ENCODE measurements at regions not wholly inside any gene's neighbourhood (a gene's known extent, or its start where the extent isn't known, plus 50 kb on each side); places are given as distances from the start of the nearest gene placed in this dataset.

DNA sequence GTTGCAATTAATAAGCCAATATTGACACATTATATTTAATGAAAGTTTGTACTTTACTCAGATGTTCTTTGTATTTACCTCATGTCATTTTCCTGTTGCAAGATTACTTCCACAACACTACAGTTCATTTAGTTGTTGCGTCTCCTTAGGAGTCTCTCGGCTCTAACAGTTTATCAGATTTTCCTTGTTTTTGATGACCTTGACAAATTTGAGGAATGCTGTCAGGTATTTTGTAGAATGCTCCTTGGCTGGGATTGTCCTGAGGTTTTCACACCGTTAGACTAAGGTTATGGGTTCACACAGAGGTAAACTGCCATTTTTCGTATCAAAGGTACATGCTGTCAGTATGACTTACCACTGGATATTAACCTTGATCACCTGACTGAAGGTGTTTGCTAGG lies 416.6 kb upstream of the TNP1 start:
- Histone ChIP-seq H3K9ac (ENCODE audit: low read length in 5 of 5) (no peak overlapping the region), H3K27me3 (ENCODE audit: control insufficient read depth in 5 of 5, insufficient read depth in 4 of 5, low read length in 5 of 5) (no peaks in the 10 kb centered on the region), H3K4me3 (ENCODE audit: low read depth in 1 of 5, low read length in 5 of 5) (no peak overlapping the region), H3K4me1 (ENCODE audit: control insufficient read depth in 5 of 5, insufficient read depth in 5 of 5, low read length in 5 of 5) (peaks cover 0 to 26% (median 22%) of the 10 kb centered on the region in 5 donors), H3K9me3 (ENCODE audit: control insufficient read depth in 5 of 5, low read length in 5 of 5) (no peaks in the 10 kb centered on the region), H3K36me3 (ENCODE audit: control insufficient read depth in 5 of 5, insufficient read depth in 5 of 5, low read length in 5 of 5) (no peaks in the 10 kb centered on the region), H3K27ac (ENCODE audit: low read depth, low read length) (no peak overlapping the region)

DNA sequence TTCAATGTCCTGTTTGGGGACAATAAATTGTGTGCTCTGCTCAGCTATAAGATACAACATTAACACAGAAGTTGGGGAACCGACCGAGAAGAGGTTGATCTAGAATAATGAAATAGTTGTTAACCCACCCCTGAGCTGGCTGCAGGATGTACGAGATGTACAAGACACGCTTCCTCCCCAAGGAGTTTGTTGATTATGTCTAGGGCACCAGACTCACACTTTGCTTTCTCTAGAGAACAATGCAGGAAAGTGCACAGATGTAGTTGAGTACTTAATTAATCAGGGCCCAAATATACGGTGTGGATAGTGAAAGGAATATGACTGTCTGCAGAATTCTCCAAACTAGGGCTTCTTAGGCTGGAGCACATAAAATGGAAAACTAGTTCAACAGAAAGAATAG lies 415.2 kb upstream of the TNP1 start:
- Histone ChIP-seq H3K9ac (ENCODE audit: low read length in 5 of 5) (no peak overlapping the region), H3K4me3 (ENCODE audit: low read depth in 1 of 5, low read length in 5 of 5) (no peak overlapping the region), H3K4me1 (ENCODE audit: control insufficient read depth in 5 of 5, insufficient read depth in 5 of 5, low read length in 5 of 5) (peaks cover 0 to 28% (median 22%) of the 10 kb centered on the region in 5 donors), H3K36me3 (ENCODE audit: control insufficient read depth in 5 of 5, insufficient read depth in 5 of 5, low read length in 5 of 5) (no peaks in the 10 kb centered on the region), H3K9me3 (ENCODE audit: control insufficient read depth in 5 of 5, low read length in 5 of 5) (no peaks in the 10 kb centered on the region), H3K27ac (ENCODE audit: low read depth, low read length) (no peak overlapping the region), H3K27me3 (ENCODE audit: control insufficient read depth in 5 of 5, insufficient read depth in 4 of 5, low read length in 5 of 5) (peaks cover 0 to 2% (median 0%) of the 10 kb centered on the region in 5 donors)

DNA sequence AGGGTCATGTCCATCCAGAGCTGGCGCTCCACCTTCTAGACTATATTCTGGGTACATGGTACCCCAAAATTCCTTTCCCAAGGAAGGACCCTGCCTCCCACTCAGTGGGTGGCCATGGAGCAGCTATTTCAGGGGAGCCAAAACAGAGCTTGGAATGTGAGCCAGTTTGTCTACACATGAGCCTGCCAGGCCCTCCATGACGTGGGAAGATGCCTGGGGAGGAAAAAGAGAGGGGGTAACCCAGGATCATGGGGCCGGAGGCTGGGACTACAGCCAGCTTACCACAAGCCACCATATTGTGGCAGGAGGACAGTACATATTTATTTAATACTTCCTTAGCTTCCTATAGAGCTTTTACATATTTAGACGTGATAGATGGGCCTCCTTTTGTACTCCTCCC lies 414.7 kb upstream of the TNP1 start:
- Histone ChIP-seq H3K9me3 (ENCODE audit: control insufficient read depth in 5 of 5, low read length in 5 of 5) (no peaks in the 10 kb centered on the region), H3K4me3 (ENCODE audit: low read depth in 1 of 5, low read length in 5 of 5) (no peak overlapping the region), H3K27ac (ENCODE audit: low read depth, low read length) (no peak overlapping the region), H3K36me3 (ENCODE audit: control insufficient read depth in 5 of 5, insufficient read depth in 5 of 5, low read length in 5 of 5) (no peaks in the 10 kb centered on the region), H3K4me1 (ENCODE audit: control insufficient read depth in 5 of 5, insufficient read depth in 5 of 5, low read length in 5 of 5) (peaks cover 3 to 28% (median 25%) of the 10 kb centered on the region in 5 donors), H3K9ac (ENCODE audit: low read length in 5 of 5) (no peak overlapping the region), H3K27me3 (ENCODE audit: control insufficient read depth in 5 of 5, insufficient read depth in 4 of 5, low read length in 5 of 5) (peaks cover 0 to 5% (median 1%) of the 10 kb centered on the region in 5 donors)

DNA sequence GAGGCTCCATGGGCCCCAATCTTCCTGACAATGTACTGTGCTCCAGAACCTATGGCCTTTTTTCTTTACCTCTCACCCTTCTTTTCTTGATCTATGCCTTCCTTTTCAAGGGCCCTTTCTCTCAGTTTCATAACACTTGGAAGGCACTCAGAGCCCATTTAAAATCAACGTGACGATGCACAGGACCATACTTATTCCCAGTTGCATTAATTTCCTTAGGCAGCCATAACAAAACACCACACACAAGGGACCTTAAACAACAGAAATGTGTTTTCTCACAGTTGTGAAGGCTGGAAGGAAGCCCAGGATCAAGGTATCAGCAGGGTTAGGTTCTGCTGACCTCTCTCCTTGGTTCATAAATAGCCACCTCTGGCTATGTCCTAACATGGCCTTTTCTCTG lies 414.0 kb upstream of the TNP1 start:
- no peak overlapping the region for H3K27ac ChIP-seq (ENCODE audit: low read depth, low read length)
- H3K9me3 ChIP-seq (ENCODE audit: control insufficient read depth in 5 of 5, low read length in 5 of 5) = no peaks in the 10 kb centered on the region
- H3K27me3 ChIP-seq (ENCODE audit: control insufficient read depth in 5 of 5, insufficient read depth in 4 of 5, low read length in 5 of 5) = peaks cover 0 to 8% (median 2%) of the 10 kb centered on the region in 5 donors
- H3K9ac ChIP-seq (ENCODE audit: low read length in 5 of 5) = no peak overlapping the region
- peaks cover 3 to 21% (median 18%) of the 10 kb centered on the region in 5 donors for H3K4me1 ChIP-seq (ENCODE audit: control insufficient read depth in 5 of 5, insufficient read depth in 5 of 5, low read length in 5 of 5)
- H3K36me3 ChIP-seq (ENCODE audit: control insufficient read depth in 5 of 5, insufficient read depth in 5 of 5, low read length in 5 of 5) = no peaks in the 10 kb centered on the region
- no peak overlapping the region for H3K4me3 ChIP-seq (ENCODE audit: low read depth in 1 of 5, low read length in 5 of 5)

DNA sequence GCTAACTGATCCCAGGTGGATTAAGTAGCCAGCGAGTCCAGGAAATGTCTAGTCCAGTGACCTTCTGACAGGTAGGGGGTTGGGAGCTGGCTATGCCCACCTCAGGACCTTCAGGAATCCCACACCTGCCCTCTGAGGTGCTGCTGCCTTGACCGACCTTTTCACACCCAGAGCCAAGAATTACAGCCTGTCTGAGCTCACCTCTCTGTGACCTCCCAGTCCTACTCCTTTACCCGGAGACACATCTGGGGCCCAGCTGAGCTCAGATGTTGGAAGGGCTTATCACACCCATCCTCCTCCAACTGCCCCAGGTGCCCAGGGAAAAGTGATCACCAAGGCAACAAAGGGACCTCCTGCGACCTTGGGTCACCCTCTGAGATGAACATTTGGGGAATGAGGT lies 413.3 kb upstream of the TNP1 start:
- Histone ChIP-seq H3K4me1 (ENCODE audit: control insufficient read depth in 5 of 5, insufficient read depth in 5 of 5, low read length in 5 of 5) (peaks cover 3 to 20% (median 17%) of the 10 kb centered on the region in 5 donors), H3K36me3 (ENCODE audit: control insufficient read depth in 5 of 5, insufficient read depth in 5 of 5, low read length in 5 of 5) (no peaks in the 10 kb centered on the region), H3K27ac (ENCODE audit: low read depth, low read length) (no peak overlapping the region), H3K4me3 (ENCODE audit: low read depth in 1 of 5, low read length in 5 of 5) (no peak overlapping the region), H3K27me3 (ENCODE audit: control insufficient read depth in 5 of 5, insufficient read depth in 4 of 5, low read length in 5 of 5) (peaks cover 0 to 8% (median 2%) of the 10 kb centered on the region in 5 donors), H3K9me3 (ENCODE audit: control insufficient read depth in 5 of 5, low read length in 5 of 5) (no peaks in the 10 kb centered on the region), H3K9ac (ENCODE audit: low read length in 5 of 5) (no peak overlapping the region)

DNA sequence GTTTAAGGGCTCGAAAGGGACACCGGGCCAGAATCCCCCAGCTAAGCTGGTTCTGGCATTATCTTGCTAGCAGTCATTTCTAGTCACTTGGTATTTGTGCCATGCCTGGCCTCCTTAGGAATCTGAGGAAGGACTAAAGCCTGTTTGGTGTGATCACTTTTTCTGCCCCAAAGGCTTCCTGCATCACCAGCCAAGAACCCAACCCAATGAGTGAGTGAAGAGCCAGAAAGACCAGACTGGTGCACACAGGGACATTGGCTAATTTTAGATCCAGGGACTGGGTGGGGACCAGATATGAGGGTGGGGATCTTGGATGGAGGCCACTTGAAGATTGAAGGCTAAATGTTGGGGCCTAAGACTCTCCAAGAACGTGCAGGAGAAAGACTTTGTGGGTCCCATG lies 411.9 kb upstream of the TNP1 start:
- H3K27ac ChIP-seq (ENCODE audit: low read depth, low read length) = no peak overlapping the region
- no peak overlapping the region for H3K4me3 ChIP-seq (ENCODE audit: low read depth in 1 of 5, low read length in 5 of 5)
- no peaks in the 10 kb centered on the region for H3K36me3 ChIP-seq (ENCODE audit: control insufficient read depth in 5 of 5, insufficient read depth in 5 of 5, low read length in 5 of 5)
- H3K4me1 ChIP-seq (ENCODE audit: control insufficient read depth in 5 of 5, insufficient read depth in 5 of 5, low read length in 5 of 5) = peaks cover 3 to 20% (median 15%) of the 10 kb centered on the region in 5 donors
- H3K27me3 ChIP-seq (ENCODE audit: control insufficient read depth in 5 of 5, insufficient read depth in 4 of 5, low read length in 5 of 5) = peaks cover 0 to 8% (median 2%) of the 10 kb centered on the region in 5 donors
- peaks cover 1 to 9% (median 7%) of the 10 kb centered on the region in 5 donors for H3K9me3 ChIP-seq (ENCODE audit: control insufficient read depth in 5 of 5, low read length in 5 of 5)
- no peak overlapping the region for H3K9ac ChIP-seq (ENCODE audit: low read length in 5 of 5)

DNA sequence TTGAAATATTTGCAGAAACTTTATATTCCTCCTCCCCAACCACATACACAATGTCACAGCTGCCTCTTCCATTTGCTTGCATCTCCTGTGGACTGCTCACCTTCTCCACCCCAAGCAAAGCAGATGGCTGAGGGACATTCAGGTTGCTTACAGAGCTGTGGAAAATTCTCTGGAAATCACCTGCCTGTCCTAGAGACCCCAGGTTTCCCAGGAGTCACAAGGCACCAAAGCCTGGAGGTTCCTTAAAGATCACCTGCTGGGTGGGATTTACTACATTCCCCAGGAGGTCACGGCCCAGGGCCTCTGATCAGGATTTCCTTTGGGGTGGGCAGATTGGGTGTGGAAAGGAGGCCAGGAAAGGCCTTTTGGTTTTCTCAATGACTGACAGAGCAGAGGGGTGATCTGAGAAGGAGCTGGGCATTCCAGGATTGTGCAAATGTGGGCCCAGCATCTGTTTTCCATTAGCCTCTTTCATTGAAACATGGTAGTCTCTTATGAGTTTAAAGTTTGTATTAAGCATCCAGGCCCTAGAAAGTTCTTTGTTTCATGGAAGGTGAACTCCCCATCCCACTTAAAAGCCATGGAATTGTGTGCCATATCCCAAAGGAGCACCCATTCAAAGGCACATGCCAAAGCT lies 410.7 kb upstream of the TNP1 start:
- H3K9me3 ChIP-seq (ENCODE audit: control insufficient read depth in 5 of 5, low read length in 5 of 5) = peaks cover 3 to 9% (median 7%) of the 10 kb centered on the region in 5 donors
- H3K27ac ChIP-seq (ENCODE audit: low read depth, low read length) = no peak overlapping the region
- no peak overlapping the region for H3K9ac ChIP-seq (ENCODE audit: low read length in 5 of 5)
- no peak overlapping the region for H3K4me3 ChIP-seq (ENCODE audit: low read depth in 1 of 5, low read length in 5 of 5)
- peaks cover 3 to 20% (median 15%) of the 10 kb centered on the region in 5 donors for H3K4me1 ChIP-seq (ENCODE audit: control insufficient read depth in 5 of 5, insufficient read depth in 5 of 5, low read length in 5 of 5)
- H3K27me3 ChIP-seq (ENCODE audit: control insufficient read depth in 5 of 5, insufficient read depth in 4 of 5, low read length in 5 of 5) = peaks cover 0 to 8% (median 2%) of the 10 kb centered on the region in 5 donors
- H3K36me3 ChIP-seq (ENCODE audit: control insufficient read depth in 5 of 5, insufficient read depth in 5 of 5, low read length in 5 of 5) = no peaks in the 10 kb centered on the region

DNA sequence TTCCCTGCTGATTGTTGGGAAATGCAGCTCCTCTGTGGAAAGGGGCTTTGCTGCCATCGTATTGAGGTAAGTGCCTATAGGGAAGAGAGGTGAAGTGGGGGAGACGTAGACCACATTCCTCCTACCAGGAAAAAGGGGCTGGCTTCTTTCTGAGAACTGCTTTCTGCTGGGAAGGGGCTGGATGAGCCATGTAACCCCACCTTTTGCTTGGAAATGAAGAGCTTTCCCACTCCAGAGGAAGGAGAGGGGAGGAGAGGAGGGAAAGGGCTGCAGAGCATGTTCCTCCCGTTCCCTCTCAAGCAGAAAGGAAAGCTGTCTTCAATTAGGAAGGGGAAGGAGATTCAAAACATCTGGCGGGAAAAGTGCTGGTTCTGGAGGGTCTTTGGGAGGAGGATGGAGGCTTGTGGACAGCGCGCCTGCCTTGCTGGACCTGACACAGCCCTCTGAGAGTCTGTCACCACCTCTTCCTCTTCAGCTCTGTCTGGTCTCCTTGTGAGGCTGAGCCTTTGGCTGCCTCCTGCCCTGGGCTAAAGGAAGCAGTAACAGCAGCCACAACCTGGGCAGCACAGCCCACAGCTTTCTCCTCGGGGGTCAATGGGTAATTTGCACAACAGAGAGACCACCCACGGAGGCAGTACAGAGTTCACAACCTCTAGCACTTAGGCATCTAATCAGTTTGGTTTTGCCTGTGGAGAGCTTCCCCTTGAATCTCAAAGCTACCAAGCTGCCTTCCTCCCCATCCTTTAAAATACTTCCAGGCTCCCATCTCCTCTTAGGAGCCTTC lies 410.0 kb upstream of the TNP1 start:
- H3K27ac ChIP-seq (ENCODE audit: low read depth, low read length) = no peak overlapping the region
- H3K4me1 ChIP-seq (ENCODE audit: control insufficient read depth in 5 of 5, insufficient read depth in 5 of 5, low read length in 5 of 5) = peaks cover 3 to 20% (median 15%) of the 10 kb centered on the region in 5 donors
- H3K9me3 ChIP-seq (ENCODE audit: control insufficient read depth in 5 of 5, low read length in 5 of 5) = peaks cover 3 to 9% (median 7%) of the 10 kb centered on the region in 5 donors
- no peaks in the 10 kb centered on the region for H3K36me3 ChIP-seq (ENCODE audit: control insufficient read depth in 5 of 5, insufficient read depth in 5 of 5, low read length in 5 of 5)
- H3K9ac ChIP-seq (ENCODE audit: low read length in 5 of 5) = no peak overlapping the region
- peaks cover 0 to 8% (median 2%) of the 10 kb centered on the region in 5 donors for H3K27me3 ChIP-seq (ENCODE audit: control insufficient read depth in 5 of 5, insufficient read depth in 4 of 5, low read length in 5 of 5)
- no peak overlapping the region for H3K4me3 ChIP-seq (ENCODE audit: low read depth in 1 of 5, low read length in 5 of 5)

DNA sequence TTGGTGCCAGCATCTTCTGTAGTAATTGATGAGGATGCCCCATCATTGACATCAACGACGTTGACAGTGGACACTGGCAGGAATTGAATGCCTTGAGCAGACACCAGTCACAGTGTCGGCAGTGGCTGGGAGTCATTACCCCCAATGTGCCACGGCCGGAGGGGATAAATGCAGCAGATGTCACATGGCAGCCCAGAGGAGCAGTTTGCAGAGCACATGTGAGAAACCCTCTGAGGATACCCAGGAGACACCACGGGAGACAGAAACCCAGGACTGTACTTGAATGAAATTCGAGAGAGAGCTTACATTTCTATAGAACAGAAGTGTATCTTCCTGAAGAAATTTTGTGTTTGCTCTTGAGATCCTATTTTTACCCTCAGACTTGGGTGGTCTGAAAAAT lies 409.1 kb upstream of the TNP1 start:
- peaks cover 3 to 17% (median 13%) of the 10 kb centered on the region in 5 donors for H3K4me1 ChIP-seq (ENCODE audit: control insufficient read depth in 5 of 5, insufficient read depth in 5 of 5, low read length in 5 of 5)
- H3K4me3 ChIP-seq (ENCODE audit: low read depth in 1 of 5, low read length in 5 of 5) = no peak overlapping the region
- no peaks in the 10 kb centered on the region for H3K36me3 ChIP-seq (ENCODE audit: control insufficient read depth in 5 of 5, insufficient read depth in 5 of 5, low read length in 5 of 5)
- no peak overlapping the region for H3K27ac ChIP-seq (ENCODE audit: low read depth, low read length)
- H3K9me3 ChIP-seq (ENCODE audit: control insufficient read depth in 5 of 5, low read length in 5 of 5) = peaks cover 3 to 9% (median 7%) of the 10 kb centered on the region in 5 donors
- H3K9ac ChIP-seq (ENCODE audit: low read length in 5 of 5) = no peak overlapping the region
- H3K27me3 ChIP-seq (ENCODE audit: control insufficient read depth in 5 of 5, insufficient read depth in 4 of 5, low read length in 5 of 5) = peaks cover 0 to 8% (median 2%) of the 10 kb centered on the region in 5 donors

DNA sequence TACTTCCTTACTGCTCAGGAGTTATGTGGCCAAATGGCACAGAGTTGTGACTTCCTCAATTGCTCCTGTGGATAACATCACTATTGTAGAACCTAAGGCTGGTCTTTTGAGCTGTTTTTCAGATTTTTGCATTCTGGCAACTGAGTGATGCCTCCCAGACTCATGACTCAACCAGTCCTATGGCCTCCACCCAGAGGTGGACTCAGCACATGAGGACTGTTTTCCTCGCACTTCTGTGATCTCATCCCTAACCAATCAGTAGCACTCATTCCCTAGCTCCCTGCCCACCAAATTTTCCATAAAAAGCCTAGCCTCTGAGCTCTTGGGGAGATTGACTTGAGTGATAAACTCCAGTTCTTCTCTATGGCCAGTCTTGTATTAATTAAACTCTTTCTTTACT lies 407.9 kb upstream of the TNP1 start:
- Histone ChIP-seq H3K9me3 (ENCODE audit: control insufficient read depth in 5 of 5, low read length in 5 of 5) (peaks cover 3 to 13% (median 7%) of the 10 kb centered on the region in 5 donors), H3K4me3 (ENCODE audit: low read depth in 1 of 5, low read length in 5 of 5) (no peak overlapping the region), H3K36me3 (ENCODE audit: control insufficient read depth in 5 of 5, insufficient read depth in 5 of 5, low read length in 5 of 5) (no peaks in the 10 kb centered on the region), H3K27me3 (ENCODE audit: control insufficient read depth in 5 of 5, insufficient read depth in 4 of 5, low read length in 5 of 5) (peaks cover 0 to 8% (median 2%) of the 10 kb centered on the region in 5 donors), H3K9ac (ENCODE audit: low read length in 5 of 5) (no peak overlapping the region), H3K27ac (ENCODE audit: low read depth, low read length) (no peak overlapping the region), H3K4me1 (ENCODE audit: control insufficient read depth in 5 of 5, insufficient read depth in 5 of 5, low read length in 5 of 5) (peaks cover 3 to 7% (median 4%) of the 10 kb centered on the region in 5 donors)
